K562 (cell line): ENCODE measurements at regions not wholly inside any gene's neighbourhood (a gene's known extent, or its start where the extent isn't known, plus 50 kb on each side); places are given as distances from the start of the nearest gene placed in this dataset.

Source experiments
- ATAC-seq: fragments of 200-7000 bp; cut with Tn5 transposase; 3 replicates; pipeline ENCODE4 v1.9.1; 2020; ENCODE audit warnings: moderate library complexity
- BruUV-seq: library from RNA; stranded (reverse); fragments of 400-500 nt; replicated peaks from 2 replicates; lab custom pipeline; 2021; lab: Mats Ljungman, UMichigan
- CTCF ChIA-PET: fragments of 300-600 bp; formaldehyde crosslinking; extraction: SDS; loops from one replicate; lab custom pipeline; 2021; ENCODE audit warnings: low intra/inter-chr PET ratio; lab: Yijun Ruan, JAX
- POLR2A ChIA-PET: fragments of 300-600, 350-650 bp; sonication (Branson Sonifier 250); formaldehyde crosslinking; extraction: SDS; loops from one replicate; lab custom pipeline; 2021; ENCODE audit warnings: antibody characterized with exemption, inconsistent platforms; lab: Yijun Ruan, JAX
- DNase-seq, 4 experiments: peaks; one replicate each; pipeline versions ENCODE4 v3.0.0 to v3.0.0-alpha.2; 2011 to 2018; ENCODE audit warnings: low spot score in 3 of 4, mixed read lengths in 3 of 4; ENCODE audit errors: extremely low read depth in 1 of 4
- FAIRE-seq: peaks from 2 replicates; lab custom pipeline; 2011; peaks lifted over from hg19 to GRCh38; lab: Jason Lieb, UNC
- H2AFZ ChIP-seq: 2 replicates; pipeline ENCODE4 v1.6.0; 2011; ENCODE audit warnings: low read depth, low read length, control low read depth, inconsistent platforms
- H3K27ac ChIP-seq: fragments of 200-600 bp; 3 replicates; pipeline ENCODE4 v1.8.0; 2011; ENCODE audit warnings: low read depth, mild to moderate bottlenecking, control low read depth, inconsistent platforms, low read length, moderate library complexity, mixed read lengths; ENCODE audit errors: extremely low read depth
- H3K27me3 ChIP-seq, 2 experiments: fragments of 300-600 bp in 1 of 2; 2 replicates in 1 of 2; 3 replicates in 1 of 2; pipeline versions ENCODE4 v1.6.0 to v1.8.0; 2011; ENCODE audit warnings: inconsistent platforms in 2 of 2, low read length in 2 of 2, mild to moderate bottlenecking in 1 of 2, mixed read lengths in 1 of 2, moderate library complexity in 1 of 2; ENCODE audit not compliant: control insufficient read depth in 2 of 2, insufficient read depth in 2 of 2
- H3K36me3 ChIP-seq: fragments of 300-600 bp; 3 replicates; pipeline ENCODE4 v1.8.0; 2011; ENCODE audit warnings: mild to moderate bottlenecking, low read length, inconsistent platforms; ENCODE audit not compliant: control insufficient read depth, insufficient read depth
- H3K4me1 ChIP-seq, 2 experiments: fragments of 200-600 bp in 1 of 2; replicated peaks in 1 of 2; 2 replicates in 1 of 2; 3 replicates in 1 of 2; pipeline versions ENCODE4 v1.5.1 to v1.8.0; 2011; ENCODE audit warnings: inconsistent platforms in 2 of 2, low read length in 2 of 2, mild to moderate bottlenecking in 1 of 2, mixed read lengths in 1 of 2, moderate library complexity in 1 of 2; ENCODE audit not compliant: control insufficient read depth in 2 of 2, insufficient read depth in 2 of 2
- H3K4me2 ChIP-seq: 2 replicates; pipeline ENCODE4 v1.6.1; 2011; ENCODE audit warnings: low read length, control low read depth, inconsistent platforms, mixed read lengths; ENCODE audit not compliant: insufficient read depth
- H3K4me3 ChIP-seq: fragments of 200-600 bp; sonication (generic), shearing (Covaris generic); 2 replicates; pipeline ENCODE4 v1.5.1; 2016; ENCODE audit warnings: control low read depth, inconsistent platforms
- H3K79me2 ChIP-seq: fragments of 200-600 bp; 3 replicates; pipeline ENCODE4 v1.8.0; 2011; ENCODE audit warnings: low read length, inconsistent platforms; ENCODE audit not compliant: control insufficient read depth, insufficient read depth
- H3K9ac ChIP-seq, 2 experiments: 2 replicates each; pipeline versions ENCODE4 v1.6.0 to v1.6.1; 2011; ENCODE audit warnings: low read depth in 2 of 2, low read length in 2 of 2, control low read depth in 1 of 2, inconsistent platforms in 1 of 2, mild to moderate bottlenecking in 1 of 2, mixed read lengths in 1 of 2; ENCODE audit not compliant: insufficient read depth in 1 of 2
- H3K9me1 ChIP-seq: one replicate; pipeline ENCODE4 v1.6.0; 2011; ENCODE audit warnings: inconsistent platforms, mild to moderate bottlenecking, low read length, moderate library complexity; ENCODE audit not compliant: control insufficient read depth, insufficient read depth
- H3K9me3 ChIP-seq: replicated peaks from 2 replicates; pipeline ENCODE4 v1.5.1; 2011; ENCODE audit warnings: low read depth, low read length, inconsistent platforms; ENCODE audit not compliant: control insufficient read depth, insufficient read depth
- H4K20me1 ChIP-seq: replicated peaks from 2 replicates; pipeline ENCODE4 v1.6.1; 2011; ENCODE audit warnings: low read length, inconsistent platforms, mixed read lengths; ENCODE audit not compliant: control insufficient read depth, insufficient read depth
- CBFB ChIP-seq: sonication (generic); formaldehyde crosslinking; IDR thresholded peaks from 2 replicates; pipeline ENCODE4 v1.4.0; 2020; ENCODE audit warnings: mild to moderate bottlenecking, missing genetic modification reagents
- GATAD2B ChIP-seq: fragments of 450-650 bp; IDR thresholded peaks from 2 replicates; pipeline ENCODE4 v1.6.1; 2017; ENCODE audit warnings: mild to moderate bottlenecking, borderline replicate concordance
- IRF9 ChIP-seq: fragments of 450-650 bp; IDR thresholded peaks from 2 replicates; pipeline ENCODE4 v1.6.1; 2016; ENCODE audit warnings: missing biosample characterization, missing genetic modification characterization
- NUFIP1 ChIP-seq: fragments of 450-650 bp; IDR thresholded peaks from 2 replicates; pipeline ENCODE4 v1.6.1; 2018; ENCODE audit not compliant: partially characterized antibody
- USF1 ChIP-seq: sonication (generic); formaldehyde crosslinking; IDR thresholded peaks from 2 replicates; pipeline ENCODE4 v1.9.0; 2022; ENCODE audit warnings: mild to moderate bottlenecking, missing genetic modification reagents
- ZNF431 ChIP-seq: sonication (generic); formaldehyde crosslinking; IDR thresholded peaks from 2 replicates; pipeline ENCODE4 v1.8.0; 2022; ENCODE audit warnings: mild to moderate bottlenecking, missing genetic modification reagents
- ZSCAN29 ChIP-seq: fragments of 450-650 bp; IDR thresholded peaks from 2 replicates; pipeline ENCODE4 v1.6.1; 2017
- WGBS: fragments of 100-300 bp; shearing (Covaris generic); methylation state at CpG from one replicate; pipeline ENCODE4 v1.1.6; 2016; ENCODE audit warnings: low coverage, mixed read lengths; ENCODE audit not compliant: insufficient coverage; ENCODE audit errors: missing lambda C conversion rate; 5-methylcytosine and 5-hydroxymethylcytosine counted together
- in situ Hi-C: fragments of 300-500 bp; cut with MboI; formaldehyde crosslinking; loops from 4 replicates; pipeline ENCODE4 v1.15.0; 2018; ENCODE audit warnings: inconsistent platforms, mixed read lengths
- intact Hi-C: fragments of 100-400 bp; cut with micrococcal nuclease; formaldehyde crosslinking; loops from 2 replicates; pipeline ENCODE4 v1.14.2; 2022

GRCh38 chr1:11350265-11350664, 77.3 kb downstream of the UBIAD1 start:
- H3K9me1 ChIP-seq = no peaks in the 10 kb centered on the region
- intact Hi-C loops = no loop called here
- 2% methylated on average over 14 of the region's 14 CpGs for WGBS
- no TSS peak for BruUV-seq
- no peaks in the 10 kb centered on the region for H3K79me2 ChIP-seq
- H4K20me1 ChIP-seq = no peaks in the 10 kb centered on the region
- no peak overlapping the region for H3K9ac ChIP-seq
- peaks cover 29 to 80% of the 10 kb centered on the region in 2 experiments for H3K27me3 ChIP-seq
- FAIRE-seq (no peak), ATAC-seq (no peak), DNase-seq (no peak)
- no peak for TF ChIP-seq GATAD2B
- no peak for TF ChIP-seq IRF9 (tag)
- no peak for TF ChIP-seq ZSCAN29
- 0 out of 2 replicates have a peak, but pooled peaks have one; percentile 8 for TF ChIP-seq USF1 (CRISPR knock-in tag)
- no peak for TF ChIP-seq ZNF431 (CRISPR knock-in tag)
- no peak for TF ChIP-seq NUFIP1
- no peak for TF ChIP-seq CBFB
- ChIA-PET CTCF (no interaction called here), POLR2A (interaction anchor here (0.9 kb wide), 1 partner anchor 10 kb away, joined by 3 read pairs; no protein-coding TSS in a partner anchor)
- in situ Hi-C loops = no loop called here
- H2AFZ ChIP-seq = no peak overlapping the region
- no peak overlapping the region for H3K4me2 ChIP-seq
- no peak overlapping the region for H3K27ac ChIP-seq
- no peak overlapping the region for H3K4me3 ChIP-seq
- H3K36me3 ChIP-seq = no peaks in the 10 kb centered on the region
- H3K4me1 ChIP-seq = no peaks in the 10 kb centered on the region
- no peaks in the 10 kb centered on the region for H3K9me3 ChIP-seq
